Activated T-helper 17 cell treated with anti-CD3 and anti-CD28 coated beads, Interleukin-2, amount 50 U/mL, for 72 hours (primary cell): ENCODE measurements at regions not wholly inside any gene's neighbourhood (a gene's known extent, or its start where the extent isn't known, plus 50 kb on each side); places are given as distances from the start of the nearest gene placed in this dataset.

Source experiments
- ATAC-seq: fragments of 150-1000 bp; cut with Tn5 transposase; replicated peaks from 2 replicates; pipeline ENCODE4 v1.10.0; 2021; ENCODE audit warnings: mild to moderate bottlenecking, moderate library complexity
- H3K27ac Mint-ChIP-seq: one replicate; pipeline ENCODE4 v1.8.0; 2022; ENCODE audit warnings: mixed read lengths
- H3K27me3 Mint-ChIP-seq: one replicate; pipeline ENCODE4 v1.8.0; 2022; ENCODE audit warnings: mixed read lengths
- H3K36me3 Mint-ChIP-seq: one replicate; pipeline ENCODE4 v1.8.0; 2022; ENCODE audit warnings: low read depth, mild to moderate bottlenecking, mixed read lengths
- H3K4me1 Mint-ChIP-seq: one replicate; pipeline ENCODE4 v1.8.0; 2022; ENCODE audit warnings: mixed read lengths
- H3K4me3 Mint-ChIP-seq: one replicate; pipeline ENCODE4 v1.8.0; 2022; ENCODE audit warnings: mild to moderate bottlenecking, mixed read lengths
- H3K9me3 Mint-ChIP-seq: one replicate; pipeline ENCODE4 v1.8.0; 2022; ENCODE audit warnings: mixed read lengths

DNA sequence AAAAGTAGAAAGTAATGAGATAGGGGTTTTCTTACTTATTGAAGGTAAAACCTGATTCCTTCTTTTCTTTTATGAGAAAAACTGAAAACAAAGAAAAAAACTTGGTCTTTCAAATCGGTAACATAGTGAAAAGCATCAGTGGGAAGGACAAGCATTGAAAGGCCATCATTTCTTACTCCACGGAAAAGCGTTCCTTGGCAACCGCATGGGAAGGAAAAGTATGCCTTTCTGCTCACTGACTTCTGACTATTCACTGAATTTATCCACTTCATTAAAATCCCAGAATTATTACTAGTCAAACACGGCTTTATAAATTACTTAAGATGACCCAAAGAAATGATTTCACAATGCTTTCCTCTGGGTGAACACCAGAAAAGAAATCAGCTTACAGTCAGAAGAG, 646.7 kb downstream of the TLL1 start:
- Mint-ChIP-seq H3K4me1 (no peaks in the 10 kb centered on the region), H3K4me3 (no peak overlapping the region), H3K27ac (no peak overlapping the region), H3K27me3 (no peaks in the 10 kb centered on the region), H3K9me3 (peaks cover 19% of the 10 kb centered on the region), H3K36me3 (no peaks in the 10 kb centered on the region)
- ATAC-seq, result no peak

DNA sequence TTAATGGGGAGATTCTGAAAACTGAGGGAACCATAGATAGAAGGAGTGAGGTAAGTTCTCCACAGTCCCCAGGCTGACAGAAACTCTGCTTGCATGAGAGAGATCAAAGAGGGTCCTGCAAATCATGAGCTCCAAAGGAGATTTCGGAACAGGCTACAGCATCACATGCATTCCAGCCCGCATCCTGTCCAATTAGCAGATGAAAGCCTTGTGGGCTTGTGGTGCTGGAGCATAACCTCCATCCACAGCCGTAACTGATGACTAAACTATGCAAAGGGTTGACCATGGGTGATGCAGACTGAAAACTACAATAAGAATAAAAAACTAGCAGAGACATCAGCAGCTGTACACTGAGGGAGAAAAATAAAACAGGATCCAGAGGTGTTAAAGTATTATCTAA, 654.5 kb downstream of the TLL1 start:
- Mint-ChIP-seq H3K4me1 (no peaks in the 10 kb centered on the region), H3K27me3 (no peaks in the 10 kb centered on the region), H3K9me3 (peaks cover 11% of the 10 kb centered on the region), H3K36me3 (no peaks in the 10 kb centered on the region), H3K4me3 (no peak overlapping the region), H3K27ac (no peak overlapping the region)
- ATAC-seq, result no peak

DNA sequence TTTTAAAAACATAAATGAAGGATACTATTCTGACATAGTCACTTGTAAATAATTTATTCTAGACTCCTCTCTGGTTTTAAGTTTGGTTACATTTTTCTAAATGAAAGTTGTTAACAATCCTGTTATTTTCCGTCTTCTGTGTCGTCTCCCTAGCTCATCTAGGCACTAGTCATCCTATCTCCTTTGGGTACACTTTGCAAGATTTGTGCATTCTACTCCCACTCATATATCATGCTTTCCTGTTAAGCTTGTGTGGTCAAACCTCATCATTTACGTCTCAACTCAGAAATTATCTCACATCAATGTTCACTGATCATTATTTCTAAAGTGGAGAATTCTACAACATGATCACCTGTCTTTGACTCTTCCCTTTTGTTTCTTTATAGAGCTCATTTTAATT, 658.7 kb downstream of the TLL1 start:
- Mint-ChIP-seq H3K9me3 (peaks cover 10% of the 10 kb centered on the region), H3K27me3 (no peaks in the 10 kb centered on the region), H3K4me3 (no peak overlapping the region), H3K4me1 (no peaks in the 10 kb centered on the region), H3K36me3 (no peaks in the 10 kb centered on the region), H3K27ac (no peak overlapping the region)
- ATAC-seq, result no peak

DNA sequence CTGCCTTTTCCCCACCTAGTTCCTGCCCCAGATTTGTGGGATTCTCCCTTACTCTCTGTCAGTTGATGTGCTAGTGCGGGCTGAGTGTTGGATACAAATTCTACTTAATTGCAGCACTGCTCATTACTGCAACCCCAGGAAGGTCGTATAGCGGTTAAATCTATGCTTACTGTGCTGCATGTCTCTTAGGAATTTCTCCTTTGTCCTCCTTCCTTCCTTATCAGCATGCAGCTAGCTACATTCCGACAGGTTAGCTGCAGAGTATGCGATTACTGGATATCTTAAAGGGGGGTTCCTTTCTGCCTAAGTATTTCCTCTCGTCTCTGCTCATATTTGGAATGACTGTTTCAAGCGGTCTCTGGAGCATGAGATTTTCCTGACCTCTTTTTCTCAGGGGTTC, 662.8 kb downstream of the TLL1 start:
- Mint-ChIP-seq H3K27me3 (no peaks in the 10 kb centered on the region), H3K27ac (no peak overlapping the region), H3K4me3 (no peak overlapping the region), H3K4me1 (no peaks in the 10 kb centered on the region), H3K9me3 (peaks cover 9% of the 10 kb centered on the region), H3K36me3 (no peaks in the 10 kb centered on the region)
- ATAC-seq, result no peak

DNA sequence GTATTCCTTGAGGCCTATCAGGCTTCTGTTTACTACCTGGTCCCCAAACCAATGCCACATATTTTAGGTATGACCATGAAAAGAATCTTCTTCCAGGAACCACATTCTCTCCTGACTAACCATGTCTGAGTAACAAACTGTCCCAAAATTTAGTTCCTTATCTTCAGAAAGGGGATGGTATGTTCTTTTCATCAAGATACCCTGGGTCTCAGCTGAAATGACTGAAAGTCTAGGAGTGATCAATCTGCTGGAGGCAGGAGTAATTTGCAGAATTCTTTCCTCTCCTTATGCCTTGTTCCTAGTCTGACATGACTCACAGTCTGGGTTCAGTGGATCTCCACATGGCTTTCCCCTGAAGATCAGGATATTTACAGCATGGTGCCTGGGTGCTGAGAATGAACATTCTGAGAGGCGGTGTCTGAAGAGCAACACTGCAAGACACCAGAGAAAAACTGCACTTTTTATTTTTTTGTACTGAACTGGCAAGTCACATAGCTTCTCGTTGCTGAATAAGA, 665.5 kb downstream of the TLL1 start:
- Mint-ChIP-seq H3K27me3 (no peaks in the 10 kb centered on the region), H3K4me3 (no peak overlapping the region), H3K27ac (no peak overlapping the region), H3K36me3 (no peaks in the 10 kb centered on the region), H3K4me1 (no peaks in the 10 kb centered on the region), H3K9me3 (peaks cover 8% of the 10 kb centered on the region)
- no peak for ATAC-seq

DNA sequence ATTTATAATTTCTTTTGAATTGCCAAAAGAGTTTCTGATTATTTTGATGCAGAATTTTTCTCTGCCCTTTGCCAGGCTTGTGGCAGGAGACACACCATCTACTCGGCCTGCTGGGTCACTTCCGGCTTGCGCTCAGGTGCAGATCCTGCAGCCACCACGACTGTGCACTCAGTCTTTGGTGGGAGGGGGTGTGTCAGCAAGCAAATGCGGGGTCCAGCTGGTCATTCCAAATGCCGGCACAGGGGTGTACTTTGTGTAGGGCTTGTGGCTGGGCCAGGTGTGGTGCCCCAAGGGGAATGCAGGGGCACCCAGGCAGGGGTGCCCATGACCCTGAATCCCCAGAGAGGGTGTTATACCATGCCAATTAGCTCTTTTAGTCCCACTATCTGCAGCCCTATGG, 673.0 kb downstream of the TLL1 start:
- peaks cover 1% of the 10 kb centered on the region for H3K9me3 Mint-ChIP-seq
- H3K36me3 Mint-ChIP-seq, result no peaks in the 10 kb centered on the region
- no peak overlapping the region for H3K4me3 Mint-ChIP-seq
- no peaks in the 10 kb centered on the region for H3K27me3 Mint-ChIP-seq
- no peak for ATAC-seq
- no peaks in the 10 kb centered on the region for H3K4me1 Mint-ChIP-seq
- H3K27ac Mint-ChIP-seq, result no peak overlapping the region

DNA sequence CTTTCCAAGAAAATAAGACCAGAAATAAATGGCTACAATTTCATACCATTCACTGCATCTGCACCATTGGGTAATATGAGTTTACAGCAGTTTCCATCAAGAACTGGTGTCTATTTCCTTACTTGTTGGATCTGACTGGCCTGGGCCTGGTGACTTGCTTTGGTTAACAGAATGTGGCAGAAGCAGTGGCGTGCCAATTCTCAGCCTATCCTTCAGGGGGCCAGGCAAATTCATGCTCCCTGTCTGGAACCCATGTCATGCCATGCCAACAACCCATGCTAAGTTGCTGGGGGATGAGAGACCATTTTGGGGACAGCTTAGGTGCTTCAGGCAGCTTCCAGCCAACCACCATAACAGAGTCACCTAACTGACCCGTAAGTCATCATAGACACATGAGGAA, 656.7 kb downstream of the SPOCK3 start:
- ATAC-seq, result no peak
- Mint-ChIP-seq H3K9me3 (peaks cover 7% of the 10 kb centered on the region), H3K27ac (no peak overlapping the region), H3K36me3 (no peaks in the 10 kb centered on the region), H3K27me3 (no peaks in the 10 kb centered on the region), H3K4me1 (no peaks in the 10 kb centered on the region), H3K4me3 (no peak overlapping the region)

DNA sequence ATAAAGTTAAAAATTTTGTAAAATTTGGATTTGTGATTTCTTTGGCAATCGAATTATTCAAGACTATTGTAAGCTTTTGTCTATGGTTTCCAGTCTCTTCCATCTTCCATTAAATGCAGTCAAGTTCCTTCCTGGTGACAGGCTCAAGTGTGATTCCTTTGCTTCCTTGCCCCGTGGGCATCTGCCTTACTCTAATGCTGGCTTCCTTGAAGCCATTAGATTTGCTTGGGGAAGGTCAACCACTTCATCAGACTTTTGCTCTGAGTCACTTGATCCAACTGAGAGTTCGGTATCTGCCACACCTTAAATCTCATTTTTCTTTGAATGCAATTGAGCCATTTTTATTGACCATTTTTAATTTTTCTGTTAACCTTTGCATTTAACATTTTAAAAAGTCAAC, 648.8 kb downstream of the SPOCK3 start:
- no peaks in the 10 kb centered on the region for H3K36me3 Mint-ChIP-seq
- no peak for ATAC-seq
- peaks cover 21% of the 10 kb centered on the region for H3K9me3 Mint-ChIP-seq
- H3K4me1 Mint-ChIP-seq, result no peaks in the 10 kb centered on the region
- H3K27ac Mint-ChIP-seq, result no peak overlapping the region
- no peak overlapping the region for H3K4me3 Mint-ChIP-seq
- H3K27me3 Mint-ChIP-seq, result no peaks in the 10 kb centered on the region

DNA sequence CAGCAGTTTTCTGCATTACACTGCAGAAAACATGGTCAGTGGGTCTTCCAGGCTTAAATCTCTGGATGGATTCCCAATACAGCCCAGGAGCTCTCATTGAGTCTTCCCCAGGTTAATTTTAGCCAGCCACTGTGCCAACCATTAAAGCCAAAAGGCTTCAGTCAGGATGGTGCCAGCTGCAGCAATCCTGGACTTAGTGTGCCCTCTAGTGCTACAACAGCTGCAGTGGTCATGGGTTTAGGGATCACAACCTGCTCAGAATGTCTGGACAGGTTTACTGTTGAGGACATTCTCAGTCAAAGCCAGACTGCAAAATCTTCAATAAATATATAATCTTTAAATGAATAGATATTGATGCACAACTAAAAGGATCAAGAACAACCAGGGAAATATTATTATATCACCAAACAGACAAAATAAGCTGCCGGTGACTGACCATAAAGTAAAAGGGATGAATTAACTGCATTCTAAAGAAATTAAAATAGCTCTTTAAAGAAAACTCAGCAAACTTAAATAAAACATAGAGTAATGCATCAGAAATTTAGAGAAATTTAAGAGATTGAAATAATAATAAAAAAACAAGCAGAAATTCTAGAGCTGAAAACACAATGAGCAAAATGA, 639.9 kb downstream of the SPOCK3 start:
- Mint-ChIP-seq H3K9me3 (peaks cover 14% of the 10 kb centered on the region), H3K4me1 (no peaks in the 10 kb centered on the region), H3K27ac (no peak overlapping the region), H3K4me3 (no peak overlapping the region), H3K36me3 (no peaks in the 10 kb centered on the region), H3K27me3 (no peaks in the 10 kb centered on the region)
- no peak for ATAC-seq

DNA sequence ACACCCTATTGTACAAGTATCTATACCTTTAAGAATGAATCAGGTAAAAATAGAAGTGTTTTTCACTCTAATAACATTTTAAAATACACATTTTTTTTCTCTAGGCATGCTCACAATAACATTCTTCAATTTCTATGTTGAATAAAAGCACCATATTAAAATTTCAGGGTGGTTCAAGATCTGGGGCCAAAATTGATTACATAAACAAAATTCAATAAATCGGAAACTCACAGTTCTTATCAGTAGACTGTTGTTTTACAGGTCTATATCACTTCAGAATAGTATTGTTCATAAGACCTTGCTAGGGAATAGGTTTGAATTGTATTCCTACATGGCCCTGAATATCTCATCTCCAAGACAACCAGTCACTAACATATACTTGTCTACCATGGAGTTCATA, 634.0 kb downstream of the SPOCK3 start:
- no peaks in the 10 kb centered on the region for H3K36me3 Mint-ChIP-seq
- H3K27ac Mint-ChIP-seq, result no peak overlapping the region
- ATAC-seq, result no peak
- peaks cover 22% of the 10 kb centered on the region for H3K9me3 Mint-ChIP-seq
- H3K4me3 Mint-ChIP-seq, result no peak overlapping the region
- H3K4me1 Mint-ChIP-seq, result no peaks in the 10 kb centered on the region
- H3K27me3 Mint-ChIP-seq, result no peaks in the 10 kb centered on the region

DNA sequence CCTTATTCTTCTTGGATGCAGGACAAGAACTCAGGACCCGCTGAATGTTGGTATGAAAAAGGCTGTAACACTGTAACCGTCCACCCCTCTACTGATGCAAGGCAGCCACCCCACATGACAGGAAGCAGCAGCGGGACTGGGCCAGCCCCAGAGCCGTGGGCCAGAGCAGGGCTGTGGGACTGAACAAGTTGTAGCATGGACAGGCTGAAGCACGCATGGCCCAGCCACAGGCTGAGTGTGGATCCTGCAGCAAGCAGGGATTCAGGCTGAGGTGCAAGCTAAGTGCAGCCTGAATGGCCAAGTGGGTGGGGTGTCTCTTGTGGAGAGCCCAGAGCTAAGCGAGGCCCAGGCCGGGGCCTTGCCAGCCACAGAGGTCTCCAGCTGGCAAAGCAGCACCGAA, 632.2 kb downstream of the SPOCK3 start:
- ATAC-seq, result no peak
- Mint-ChIP-seq H3K27me3 (no peaks in the 10 kb centered on the region), H3K27ac (no peak overlapping the region), H3K36me3 (no peaks in the 10 kb centered on the region), H3K9me3 (peaks cover 22% of the 10 kb centered on the region), H3K4me3 (no peak overlapping the region), H3K4me1 (no peaks in the 10 kb centered on the region)

DNA sequence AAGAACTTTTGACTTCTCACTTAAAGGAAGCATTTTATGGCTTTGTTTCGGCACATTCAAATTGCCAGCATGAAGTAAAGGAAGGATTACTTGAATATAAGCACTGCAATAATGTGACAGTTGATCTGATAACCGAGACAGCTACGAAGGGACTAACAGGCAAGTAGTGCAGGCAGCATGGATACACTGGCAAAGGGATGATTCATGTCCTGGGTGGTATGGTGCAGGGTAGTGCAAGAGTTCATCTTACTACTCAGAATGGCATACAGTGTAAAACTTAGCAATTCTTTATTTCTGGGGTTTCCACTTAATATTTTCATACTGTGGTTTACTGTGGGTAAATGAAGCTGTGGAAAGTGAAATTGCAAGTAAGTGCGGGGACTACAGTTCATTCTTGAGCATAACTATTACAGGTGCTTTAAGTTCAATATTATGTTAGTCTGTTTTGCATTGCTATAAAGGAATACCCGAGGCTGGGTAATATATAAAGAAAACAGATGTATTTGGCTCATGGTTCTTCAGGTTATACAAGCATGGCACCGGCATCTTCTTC, 611.8 kb downstream of the SPOCK3 start:
- H3K27me3 Mint-ChIP-seq, result no peaks in the 10 kb centered on the region
- H3K9me3 Mint-ChIP-seq, result peaks cover 7% of the 10 kb centered on the region
- no peaks in the 10 kb centered on the region for H3K36me3 Mint-ChIP-seq
- no peaks in the 10 kb centered on the region for H3K4me1 Mint-ChIP-seq
- no peak overlapping the region for H3K4me3 Mint-ChIP-seq
- no peak overlapping the region for H3K27ac Mint-ChIP-seq
- no peak for ATAC-seq

DNA sequence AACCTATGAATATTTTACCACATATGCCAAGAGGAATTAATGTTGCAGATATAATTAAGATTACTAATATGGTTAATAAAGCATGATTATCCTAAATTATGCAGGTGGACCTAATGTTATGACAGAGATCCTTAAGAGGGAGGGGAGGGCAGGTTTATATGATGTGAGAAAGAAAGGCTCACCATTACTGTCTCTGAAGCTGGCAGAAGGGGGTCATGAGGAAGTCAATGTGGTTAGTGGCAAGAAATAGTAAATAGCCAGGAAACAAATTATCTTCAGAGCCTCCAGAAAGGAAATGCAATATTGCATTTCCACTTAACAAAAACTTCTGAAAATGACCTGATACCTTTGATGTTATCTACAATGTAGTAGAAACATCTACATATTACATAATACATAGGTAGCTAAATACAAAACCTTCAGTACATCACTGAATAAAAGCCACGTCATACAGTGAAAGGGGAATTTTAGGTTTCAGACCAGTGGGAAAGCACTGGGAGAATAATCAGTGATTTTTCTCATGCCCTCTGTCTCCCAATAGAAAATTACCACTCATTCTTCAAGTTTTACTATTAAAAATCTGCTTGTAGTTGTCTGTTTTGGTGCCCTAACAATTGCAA, 609.2 kb downstream of the SPOCK3 start:
- ATAC-seq, result no peak
- H3K9me3 Mint-ChIP-seq, result peaks cover 13% of the 10 kb centered on the region
- no peak overlapping the region for H3K27ac Mint-ChIP-seq
- H3K4me1 Mint-ChIP-seq, result no peaks in the 10 kb centered on the region
- no peaks in the 10 kb centered on the region for H3K36me3 Mint-ChIP-seq
- no peaks in the 10 kb centered on the region for H3K27me3 Mint-ChIP-seq
- H3K4me3 Mint-ChIP-seq, result no peak overlapping the region

DNA sequence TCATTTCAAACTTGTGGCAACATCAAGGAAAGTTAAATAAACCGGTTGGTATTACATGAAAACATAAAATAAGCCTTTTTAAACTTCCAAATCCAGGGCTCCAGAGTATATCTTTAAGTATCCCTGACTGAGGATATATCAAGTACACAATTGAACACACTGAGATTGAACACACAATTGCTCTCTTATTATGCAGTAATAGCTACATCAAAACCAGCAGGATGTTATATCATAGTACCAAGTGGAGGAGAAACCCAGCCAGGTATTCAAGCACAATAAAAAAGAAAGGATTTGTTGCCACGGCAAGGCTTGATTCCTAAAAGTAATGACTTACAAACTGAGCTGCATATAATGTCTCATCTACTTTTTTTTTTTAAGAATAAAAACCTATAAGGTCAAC, 605.8 kb downstream of the SPOCK3 start:
- no peaks in the 10 kb centered on the region for H3K4me1 Mint-ChIP-seq
- H3K36me3 Mint-ChIP-seq, result no peaks in the 10 kb centered on the region
- H3K27me3 Mint-ChIP-seq, result no peaks in the 10 kb centered on the region
- peaks cover 15% of the 10 kb centered on the region for H3K9me3 Mint-ChIP-seq
- ATAC-seq, result no peak
- no peak overlapping the region for H3K27ac Mint-ChIP-seq
- no peak overlapping the region for H3K4me3 Mint-ChIP-seq

DNA sequence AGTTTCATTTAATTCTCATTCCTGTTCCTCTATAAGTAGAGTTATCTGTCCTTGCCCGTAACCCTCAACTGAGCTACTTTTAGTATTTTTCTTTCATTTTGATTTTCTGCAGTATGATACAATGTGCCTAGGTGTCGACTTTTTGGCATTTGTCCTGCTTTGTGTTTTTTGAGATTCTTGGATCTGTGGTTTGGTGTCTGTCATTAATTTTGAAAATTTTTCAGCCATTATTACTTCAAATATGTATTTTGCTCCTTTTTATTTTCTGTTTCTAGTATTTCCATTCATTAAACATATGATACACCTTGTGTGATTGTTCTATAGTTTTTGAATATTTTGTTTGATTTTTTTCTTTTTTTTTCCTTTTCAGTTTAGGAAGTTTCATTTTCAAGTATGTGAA, 598.9 kb downstream of the SPOCK3 start:
- Mint-ChIP-seq H3K4me1 (no peaks in the 10 kb centered on the region), H3K36me3 (no peaks in the 10 kb centered on the region), H3K27me3 (no peaks in the 10 kb centered on the region), H3K4me3 (no peak overlapping the region), H3K27ac (no peak overlapping the region), H3K9me3 (peaks cover 6% of the 10 kb centered on the region)
- no peak for ATAC-seq
